ENCODE measurements at regions not wholly inside any gene's neighbourhood (a gene's known extent, or its start where the extent isn't known, plus 50 kb on each side); places are given as distances from the start of the nearest gene placed in this dataset.

DNA sequence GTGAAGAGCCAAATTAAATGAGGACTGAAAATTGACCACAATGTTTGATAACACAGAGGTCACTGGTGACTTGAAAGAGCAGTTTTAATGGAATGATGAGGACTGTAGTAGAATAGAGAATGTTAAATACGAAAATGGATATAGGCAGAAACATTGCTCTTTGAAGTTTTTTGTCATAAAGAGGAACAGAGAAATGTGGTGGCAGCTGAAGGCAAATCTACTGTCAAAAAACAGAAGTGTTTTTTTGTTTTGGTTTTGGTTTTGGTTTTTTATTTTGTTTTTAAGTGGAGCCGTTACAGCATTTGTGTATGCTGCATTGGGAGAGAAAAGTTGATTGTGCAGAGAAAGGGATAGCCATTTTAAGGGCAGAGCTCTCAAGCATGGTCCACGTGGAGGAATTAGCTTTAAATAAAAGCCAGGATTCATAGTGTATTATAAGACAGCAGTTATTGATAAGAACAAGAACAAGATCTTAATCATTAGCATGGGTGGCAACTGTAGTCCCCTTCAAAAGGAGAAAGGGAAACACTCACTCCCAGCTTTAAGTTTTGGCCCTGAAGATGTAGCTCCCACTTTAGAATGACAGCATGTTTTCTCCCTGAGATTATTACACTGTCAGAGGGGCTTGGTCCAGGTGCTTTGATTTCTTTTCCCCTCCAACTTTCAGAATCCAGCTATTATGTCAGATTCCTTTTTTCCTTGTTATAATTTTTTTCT is 156.7 kb upstream of the BET1 start:
- TF ChIP-seq, protein P1, sequence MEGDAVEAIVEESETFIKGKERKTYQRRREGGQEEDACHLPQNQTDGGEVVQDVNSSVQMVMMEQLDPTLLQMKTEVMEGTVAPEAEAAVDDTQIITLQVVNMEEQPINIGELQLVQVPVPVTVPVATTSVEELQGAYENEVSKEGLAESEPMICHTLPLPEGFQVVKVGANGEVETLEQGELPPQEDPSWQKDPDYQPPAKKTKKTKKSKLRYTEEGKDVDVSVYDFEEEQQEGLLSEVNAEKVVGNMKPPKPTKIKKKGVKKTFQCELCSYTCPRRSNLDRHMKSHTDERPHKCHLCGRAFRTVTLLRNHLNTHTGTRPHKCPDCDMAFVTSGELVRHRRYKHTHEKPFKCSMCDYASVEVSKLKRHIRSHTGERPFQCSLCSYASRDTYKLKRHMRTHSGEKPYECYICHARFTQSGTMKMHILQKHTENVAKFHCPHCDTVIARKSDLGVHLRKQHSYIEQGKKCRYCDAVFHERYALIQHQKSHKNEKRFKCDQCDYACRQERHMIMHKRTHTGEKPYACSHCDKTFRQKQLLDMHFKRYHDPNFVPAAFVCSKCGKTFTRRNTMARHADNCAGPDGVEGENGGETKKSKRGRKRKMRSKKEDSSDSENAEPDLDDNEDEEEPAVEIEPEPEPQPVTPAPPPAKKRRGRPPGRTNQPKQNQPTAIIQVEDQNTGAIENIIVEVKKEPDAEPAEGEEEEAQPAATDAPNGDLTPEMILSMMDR (IDR thresholded peaks at IDR 0.05): no peak
- H3K36me3 ChIP-seq: no peaks in the 10 kb centered on the region
- no peaks in the 10 kb centered on the region for H3K27me3 ChIP-seq
- no peak for DNase-seq
- no peak overlapping the region for H3K27ac ChIP-seq
- no peak for ATAC-seq
- H3K4me3 ChIP-seq: no peak overlapping the region
- intact Hi-C loops (cut with DNase I): no loop called here
- no peaks in the 10 kb centered on the region for H3K4me1 ChIP-seq
- H3K9me3 ChIP-seq: no peaks in the 10 kb centered on the region

DNA sequence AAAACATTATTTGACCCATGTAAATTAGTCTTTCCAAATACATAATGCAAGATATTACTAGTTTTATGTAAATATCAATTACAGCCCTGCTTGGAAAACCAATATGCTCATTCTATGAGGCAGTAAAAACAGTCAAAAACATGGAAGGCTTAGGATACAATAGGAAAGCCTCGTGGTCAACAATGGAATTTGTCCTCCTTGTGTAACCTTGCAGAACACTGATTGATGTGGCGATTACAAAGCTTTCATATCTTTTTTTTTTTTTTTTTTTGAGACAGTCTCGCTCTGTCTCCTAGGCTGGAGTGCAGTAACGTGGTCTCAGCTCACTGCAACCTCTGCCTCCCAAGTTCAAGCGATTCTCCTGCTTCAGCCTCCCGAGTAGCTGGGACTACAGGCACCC is 157.3 kb upstream of the BET1 start:
- ATAC-seq (no peak), DNase-seq (no peak)
- Histone ChIP-seq H3K27ac (no peak overlapping the region), H3K4me1 (no peaks in the 10 kb centered on the region), H3K27me3 (no peaks in the 10 kb centered on the region), H3K36me3 (no peaks in the 10 kb centered on the region), H3K4me3 (no peak overlapping the region), H3K9me3 (no peaks in the 10 kb centered on the region)
- intact Hi-C loops (cut with DNase I): no loop called here
- TF ChIP-seq, protein P1 (IDR thresholded peaks at IDR 0.05): no peak

DNA sequence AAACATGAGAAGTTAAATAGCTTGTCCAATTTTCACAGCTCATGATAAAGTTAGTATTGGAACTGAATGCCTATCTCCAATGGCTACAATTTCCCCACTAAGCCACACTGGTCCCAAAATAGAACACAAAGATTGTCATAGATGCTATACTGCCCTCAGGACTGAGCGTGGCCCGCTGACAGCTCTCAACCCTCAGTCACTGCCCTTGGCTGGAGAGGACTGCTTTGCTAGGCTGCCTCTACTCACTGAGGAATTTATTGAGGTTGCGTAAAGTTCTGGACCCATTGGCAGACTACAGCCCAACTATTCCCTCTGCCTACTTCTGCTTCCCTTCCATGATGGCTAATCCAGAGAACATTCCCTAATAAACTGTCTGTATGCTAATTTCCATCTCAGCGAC is 165.5 kb upstream of the BET1 start:
- Histone ChIP-seq H3K9me3 (no peaks in the 10 kb centered on the region), H3K27ac (no peak overlapping the region), H3K4me3 (no peak overlapping the region), H3K27me3 (no peaks in the 10 kb centered on the region), H3K4me1 (no peaks in the 10 kb centered on the region), H3K36me3 (no peaks in the 10 kb centered on the region)
- TF ChIP-seq, protein P1 (IDR thresholded peaks at IDR 0.05): no peak
- no peak for DNase-seq
- ATAC-seq: no peak
- intact Hi-C loops (cut with DNase I): no loop called here

DNA sequence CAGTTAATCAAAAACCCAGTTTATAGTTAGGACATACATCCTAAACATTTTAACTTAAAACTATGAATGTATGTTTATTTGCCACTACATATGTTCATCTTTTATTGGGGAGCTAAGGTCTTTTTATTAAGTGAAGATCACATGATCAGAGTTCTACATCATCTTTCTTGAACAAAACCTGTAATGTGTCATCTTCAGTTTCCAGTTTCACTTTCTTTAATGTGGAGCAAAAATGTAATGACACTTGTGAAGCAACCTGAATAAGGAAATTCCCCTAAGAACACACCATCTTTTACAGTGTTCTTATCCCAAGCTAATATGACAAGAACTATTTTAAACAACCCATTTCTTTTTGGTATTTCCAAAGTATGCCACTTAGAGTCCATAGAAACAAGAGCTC is 166.7 kb upstream of the BET1 start:
- intact Hi-C loops (cut with DNase I): no loop called here
- Histone ChIP-seq H3K36me3 (no peaks in the 10 kb centered on the region), H3K27me3 (no peaks in the 10 kb centered on the region), H3K4me1 (no peaks in the 10 kb centered on the region), H3K4me3 (no peak overlapping the region), H3K27ac (no peak overlapping the region), H3K9me3 (no peaks in the 10 kb centered on the region)
- TF ChIP-seq, protein P1 (IDR thresholded peaks at IDR 0.05): no peak
- DNase-seq (no peak), ATAC-seq (no peak)

DNA sequence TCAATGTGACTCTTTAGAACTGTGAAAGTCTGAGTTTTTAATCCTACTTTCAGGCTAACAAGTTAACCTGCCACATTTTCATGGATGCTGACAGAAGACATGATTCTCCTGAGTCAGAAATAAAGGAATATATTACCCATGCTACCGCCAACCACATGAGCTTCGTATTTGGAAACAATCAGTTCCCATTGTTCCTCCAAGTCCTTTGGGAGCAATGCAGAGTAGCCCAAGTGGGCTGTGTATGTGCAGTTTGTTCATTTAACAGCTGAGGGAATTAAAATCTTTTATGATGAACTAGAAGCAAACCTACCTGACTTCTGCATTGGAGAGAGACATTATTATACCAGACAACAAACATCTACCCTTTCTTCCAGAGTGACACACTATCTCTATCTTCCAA is 169.3 kb upstream of the BET1 start:
- H3K4me3 ChIP-seq: no peak overlapping the region
- no peaks in the 10 kb centered on the region for H3K9me3 ChIP-seq
- DNase-seq (no peak), ATAC-seq (no peak)
- TF ChIP-seq, protein P1 (IDR thresholded peaks at IDR 0.05): no peak
- H3K27ac ChIP-seq: no peak overlapping the region
- no peaks in the 10 kb centered on the region for H3K4me1 ChIP-seq
- intact Hi-C loops (cut with DNase I): no loop called here
- H3K27me3 ChIP-seq: no peaks in the 10 kb centered on the region
- H3K36me3 ChIP-seq: no peaks in the 10 kb centered on the region

DNA sequence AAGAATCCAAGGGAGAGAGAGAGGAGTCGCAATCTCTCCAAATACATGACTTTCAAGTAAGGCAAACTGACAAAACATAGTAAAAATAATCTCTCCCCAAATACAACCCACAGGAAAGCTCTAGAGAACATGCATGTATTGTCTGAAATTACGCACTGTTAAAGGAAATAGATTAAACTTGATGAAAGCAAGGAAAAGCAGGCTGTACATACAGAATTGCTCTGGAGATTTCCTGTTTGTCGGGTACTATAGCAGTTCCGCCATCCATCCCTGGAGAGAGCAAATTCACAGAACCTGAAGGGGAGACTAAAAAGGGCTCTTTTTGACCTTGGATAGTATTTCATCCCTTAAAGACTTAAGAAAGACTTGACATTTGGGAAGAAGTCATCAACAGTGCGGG is 170.2 kb upstream of the BET1 start:
- H3K27ac ChIP-seq: no peak overlapping the region
- no peaks in the 10 kb centered on the region for H3K36me3 ChIP-seq
- no peak overlapping the region for H3K4me3 ChIP-seq
- no peaks in the 10 kb centered on the region for H3K27me3 ChIP-seq
- no peak for ATAC-seq
- H3K4me1 ChIP-seq: no peaks in the 10 kb centered on the region
- TF ChIP-seq, protein P1 (IDR thresholded peaks at IDR 0.05): no peak
- intact Hi-C loops (cut with DNase I): no loop called here
- DNase-seq: no peak
- no peaks in the 10 kb centered on the region for H3K9me3 ChIP-seq
